GOT3 (cell line): ENCODE measurements at regions not wholly inside any gene's neighbourhood (a gene's known extent, or its start where the extent isn't known, plus 50 kb on each side); places are given as distances from the start of the nearest gene placed in this dataset.

ENCODE experiments used
- DNase-seq: peaks from one replicate; lab custom pipeline; 2025; ENCODE audit warnings: mixed read lengths; lab: John Stamatoyannopoulos, UW

- no peak for DNase-seq
Observed at GRCh38 chr3:174776636-174777035, 82.5 kb upstream of the NAALADL2 start.

GRCh38 chr3:174777813-174778212 lies 81.3 kb upstream of the NAALADL2 start:
- DNase-seq, result no peak

DNA sequence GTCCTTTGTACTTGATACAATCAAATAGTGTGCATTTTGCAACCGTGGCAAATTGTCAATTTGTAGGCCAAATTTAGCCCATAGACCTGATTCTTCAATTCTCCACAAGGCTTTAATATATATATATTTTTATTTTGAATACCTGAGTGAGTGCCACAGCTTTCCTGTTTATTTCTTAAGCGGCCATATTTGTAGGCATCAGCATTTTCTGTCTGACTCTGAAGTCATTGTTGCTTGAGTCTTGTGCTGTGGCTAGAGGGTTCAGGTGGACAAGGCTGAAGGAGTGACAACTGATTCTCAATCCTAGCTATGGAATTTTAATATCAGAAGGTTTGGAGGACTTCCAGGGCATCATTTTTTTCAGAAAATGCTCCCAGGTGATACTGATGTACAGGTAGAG lies 75.6 kb upstream of the NAALADL2 start:
- DNase-seq, result no peak

- no peak for DNase-seq
Observed at GRCh38 chr3:174784206-174784934, 74.8 kb upstream of the NAALADL2 start.

DNA sequence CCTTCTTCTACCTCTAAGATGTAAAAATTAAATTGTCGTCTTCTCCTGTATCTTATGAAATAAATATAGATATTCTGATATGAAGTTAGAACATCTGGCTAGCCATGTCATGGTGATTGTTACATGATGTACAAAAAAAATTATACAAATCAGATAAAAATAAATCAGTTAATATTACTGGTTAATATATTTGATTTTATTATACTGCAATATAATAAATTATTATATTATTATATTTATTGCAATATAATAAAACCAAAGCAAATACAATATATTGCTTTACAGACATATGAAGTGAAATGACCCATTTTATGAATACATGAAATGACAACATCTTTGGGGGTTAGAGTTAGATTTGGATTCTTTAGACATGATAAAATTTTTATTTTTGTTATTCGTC lies 72.3 kb upstream of the NAALADL2 start:
- DNase-seq, result no peak

DNA sequence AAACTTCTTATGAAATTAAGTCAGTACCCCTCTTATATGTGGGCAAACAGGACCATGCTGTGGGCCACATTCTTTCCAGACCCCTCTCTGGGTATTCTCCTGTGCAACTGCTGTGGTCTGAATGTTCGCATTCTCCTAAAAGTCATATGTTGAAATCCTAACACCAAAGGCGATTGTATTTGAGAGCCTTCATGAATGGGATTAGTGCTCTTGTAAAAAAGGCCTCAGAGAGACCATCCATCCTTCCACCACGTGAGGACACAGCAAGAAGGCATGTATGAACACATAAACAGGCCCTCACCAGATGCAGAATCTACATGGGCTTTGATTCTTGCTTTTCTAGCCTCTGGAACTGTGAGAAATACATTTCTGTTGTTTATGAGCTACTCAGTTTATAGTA lies 68.0 kb upstream of the NAALADL2 start:
- DNase-seq, result no peak

- no peak for DNase-seq
Observed at GRCh38 chr3:174792864-174793263, 66.3 kb upstream of the NAALADL2 start.
